GM18511 (cell line): ENCODE measurements at regions not wholly inside any gene's neighbourhood (a gene's known extent, or its start where the extent isn't known, plus 50 kb on each side); places are given as distances from the start of the nearest gene placed in this dataset.
"Not testable (repeated sequence)": the region's sequence is repeated elsewhere in the genome, so short reads cannot be mapped to it uniquely, and the experiment has no call there.

Experiments used
- ATAC-seq: cut with Tn5 transposase; IDR thresholded peaks from one replicate; pipeline ENCODE4 v1.9.1; 2021; ENCODE audit warnings: mild to moderate bottlenecking, moderate library complexity; ENCODE audit not compliant: unreplicated experiment

- no peak for ATAC-seq
Observed at GRCh38 chrX:63285375-63285774, 65.8 kb downstream of the SPIN4 start.

GRCh38 chrX:63284659-63285058 lies 66.5 kb downstream of the SPIN4 start:
- ATAC-seq: no peak

- no peak for ATAC-seq
Observed at GRCh38 chrX:63283348-63283747, 67.8 kb downstream of the SPIN4 start.

GRCh38 chrX:63282828-63283227 lies 68.3 kb downstream of the SPIN4 start:
- ATAC-seq: no peak

GRCh38 chrX:63282077-63282476 lies 69.1 kb downstream of the SPIN4 start:
- ATAC-seq: no peak

- ATAC-seq: no peak
Observed at GRCh38 chrX:63281465-63281864, 69.7 kb downstream of the SPIN4 start.

GRCh38 chrX:63277394-63277793 lies 73.7 kb downstream of the SPIN4 start:
- ATAC-seq: not testable (repeated sequence)

- ATAC-seq: peak; percentile 80
Observed at GRCh38 chrX:63275127-63275526, 76.0 kb downstream of the SPIN4 start.

- no peak for ATAC-seq
Observed at GRCh38 chrX:63270873-63271272, 80.3 kb downstream of the SPIN4 start.

GRCh38 chrX:63258144-63258543 lies 93.0 kb downstream of the SPIN4 start:
- no peak for ATAC-seq

- peak; percentile 100 for ATAC-seq
Observed at GRCh38 chrX:63250253-63250868, 100.8 kb downstream of the SPIN4 start.

- ATAC-seq: not testable (repeated sequence)
Observed at GRCh38 chrX:63242689-63243088, 108.4 kb downstream of the SPIN4 start.

GRCh38 chrX:63235963-63236362 lies 115.2 kb downstream of the SPIN4 start:
- not testable (repeated sequence) for ATAC-seq

- ATAC-seq: not testable (repeated sequence)
Observed at GRCh38 chrX:63233013-63233412, 118.1 kb downstream of the SPIN4 start.

GRCh38 chrX:63218202-63218601 lies 132.9 kb downstream of the SPIN4 start:
- not testable (repeated sequence) for ATAC-seq

- not testable (repeated sequence) for ATAC-seq
Observed at GRCh38 chrX:63217549-63217948, 133.6 kb downstream of the SPIN4 start.

GRCh38 chrX:63209645-63210044 lies 141.5 kb downstream of the SPIN4 start:
- ATAC-seq: peak; percentile 63

GRCh38 chrX:63209128-63209527 lies 142.0 kb downstream of the SPIN4 start:
- ATAC-seq: peak; percentile 76

GRCh38 chrX:63204266-63205074 lies 146.7 kb downstream of the SPIN4 start:
- not testable (repeated sequence) for ATAC-seq

GRCh38 chrX:63201987-63202386 lies 149.1 kb downstream of the SPIN4 start:
- not testable (repeated sequence) for ATAC-seq

GRCh38 chrX:63198693-63199092 lies 152.4 kb downstream of the SPIN4 start:
- ATAC-seq: not testable (repeated sequence)

- ATAC-seq: not testable (repeated sequence)
Observed at GRCh38 chrX:63192366-63193041, 158.6 kb downstream of the SPIN4 start.
